ENCODE measurements at regions not wholly inside any gene's neighbourhood (a gene's known extent, or its start where the extent isn't known, plus 50 kb on each side); places are given as distances from the start of the nearest gene placed in this dataset.
A peak's percentile ranks its signal among the peaks of the same experiment; 100 is the strongest.

- Mint-ChIP-seq H3K27me3 (ENCODE audit: unreplicated experiment) (no peaks in the 10 kb centered on the region), H3K36me3 (ENCODE audit: insufficient read depth, unreplicated experiment) (peaks cover 9% of the 10 kb centered on the region), H3K9me3 (ENCODE audit: low read depth, unreplicated experiment) (no peaks in the 10 kb centered on the region), H3K4me1 (ENCODE audit: low read depth, unreplicated experiment) (peaks cover 19% of the 10 kb centered on the region), H3K27ac (ENCODE audit: unreplicated experiment) (no peak overlapping the region), H3K4me3 (ENCODE audit: low read depth, unreplicated experiment) (no peak overlapping the region)
- CTCF ChIA-PET: no interaction called here
- no peak for DNase-seq
- TF ChIP-seq CTCF (IDR thresholded peaks at IDR 0.05; ENCODE audit: unreplicated experiment): no peak
- BruUV-seq (replicated peaks): no TSS peak
- intact Hi-C loops (cut with micrococcal nuclease; ENCODE audit: unreplicated experiment): no loop called here
These were observed 230.0 kb upstream of the CTNNB1 start for GRCh38 chr3:40969341-40969740.

- TF ChIP-seq CTCF (IDR thresholded peaks at IDR 0.05; ENCODE audit: unreplicated experiment): no peak
- DNase-seq: no peak
- no peaks in the 10 kb centered on the region for H3K27me3 Mint-ChIP-seq (ENCODE audit: unreplicated experiment)
- BruUV-seq (replicated peaks): no TSS peak
- CTCF ChIA-PET: no interaction called here
- intact Hi-C loops (cut with micrococcal nuclease; ENCODE audit: unreplicated experiment): loop anchor here (2.0 kb wide), 1 partner anchor 389 kb away; no protein-coding TSS in a partner anchor
- no peaks in the 10 kb centered on the region for H3K9me3 Mint-ChIP-seq (ENCODE audit: low read depth, unreplicated experiment)
- no peak overlapping the region for H3K27ac Mint-ChIP-seq (ENCODE audit: unreplicated experiment)
- peaks cover 9% of the 10 kb centered on the region for H3K36me3 Mint-ChIP-seq (ENCODE audit: insufficient read depth, unreplicated experiment)
- peaks cover 19% of the 10 kb centered on the region for H3K4me1 Mint-ChIP-seq (ENCODE audit: low read depth, unreplicated experiment)
- H3K4me3 Mint-ChIP-seq (ENCODE audit: low read depth, unreplicated experiment): no peak overlapping the region
These were observed 229.4 kb upstream of the CTNNB1 start for GRCh38 chr3:40969756-40970466.

GRCh38 chr3:40971191-40972168 is 227.8 kb upstream of the CTNNB1 start:
- no peak for TF ChIP-seq CTCF (IDR thresholded peaks at IDR 0.05; ENCODE audit: unreplicated experiment)
- DNase-seq: peak; percentile 63
- Mint-ChIP-seq H3K27ac (ENCODE audit: unreplicated experiment) (peak overlapping the region; percentile 91), H3K36me3 (ENCODE audit: insufficient read depth, unreplicated experiment) (peaks cover 9% of the 10 kb centered on the region), H3K4me3 (ENCODE audit: low read depth, unreplicated experiment) (no peak overlapping the region), H3K4me1 (ENCODE audit: low read depth, unreplicated experiment) (peaks cover 19% of the 10 kb centered on the region), H3K27me3 (ENCODE audit: unreplicated experiment) (no peaks in the 10 kb centered on the region), H3K9me3 (ENCODE audit: low read depth, unreplicated experiment) (no peaks in the 10 kb centered on the region)
- BruUV-seq (replicated peaks): no TSS peak
- CTCF ChIA-PET: interaction anchor here (0.7 to 2.3 kb wide), 3 partner anchors 14 to 415 kb away, joined by 3 to 5 read pairs (median 5); no protein-coding TSS in a partner anchor
- intact Hi-C loops (cut with micrococcal nuclease; ENCODE audit: unreplicated experiment): loop anchor here (1.0 to 2.0 kb wide), 2 partner anchors 251 to 391 kb away; no protein-coding TSS in a partner anchor

DNA sequence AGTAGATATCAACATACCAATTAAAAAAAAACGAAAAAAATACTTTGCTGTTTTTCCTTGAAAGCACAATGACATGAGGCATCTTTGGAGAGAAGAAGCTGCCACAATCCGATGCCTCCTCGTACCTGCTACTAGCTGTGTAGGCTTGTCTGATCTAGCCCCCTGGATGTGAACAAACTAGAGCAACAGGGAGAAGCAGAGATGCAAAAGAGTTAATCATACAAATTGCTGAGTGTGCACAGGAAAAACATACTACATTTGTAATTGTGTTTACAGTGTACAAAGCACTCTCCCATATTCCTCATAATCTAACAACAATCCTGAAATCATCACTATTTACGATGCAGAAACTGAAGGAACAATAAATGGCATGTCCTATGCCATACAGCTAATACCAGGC is 227.0 kb upstream of the CTNNB1 start:
- no TSS peak for BruUV-seq (replicated peaks)
- H3K27ac Mint-ChIP-seq (ENCODE audit: unreplicated experiment): peak overlapping the region; percentile 91

More for the DNA sequence above, 227.0 kb upstream of the CTNNB1 start:
- H3K27me3 Mint-ChIP-seq (ENCODE audit: unreplicated experiment): no peaks in the 10 kb centered on the region
- TF ChIP-seq CTCF (IDR thresholded peaks at IDR 0.05; ENCODE audit: unreplicated experiment): no peak
- CTCF ChIA-PET: interaction anchor here (2.3 kb wide), 1 partner anchor 13 kb away, joined by 5 read pairs; no protein-coding TSS in a partner anchor
- no peak for DNase-seq
- H3K4me3 Mint-ChIP-seq (ENCODE audit: low read depth, unreplicated experiment): no peak overlapping the region
- H3K9me3 Mint-ChIP-seq (ENCODE audit: low read depth, unreplicated experiment): peaks cover 2% of the 10 kb centered on the region
- intact Hi-C loops (cut with micrococcal nuclease; ENCODE audit: unreplicated experiment): no loop called here
- H3K36me3 Mint-ChIP-seq (ENCODE audit: insufficient read depth, unreplicated experiment): peaks cover 9% of the 10 kb centered on the region
- peaks cover 19% of the 10 kb centered on the region for H3K4me1 Mint-ChIP-seq (ENCODE audit: low read depth, unreplicated experiment)

Data from Calu3 (cell line).